ENCODE measurements at regions not wholly inside any gene's neighbourhood (a gene's known extent, or its start where the extent isn't known, plus 50 kb on each side); places are given as distances from the start of the nearest gene placed in this dataset.

DNA sequence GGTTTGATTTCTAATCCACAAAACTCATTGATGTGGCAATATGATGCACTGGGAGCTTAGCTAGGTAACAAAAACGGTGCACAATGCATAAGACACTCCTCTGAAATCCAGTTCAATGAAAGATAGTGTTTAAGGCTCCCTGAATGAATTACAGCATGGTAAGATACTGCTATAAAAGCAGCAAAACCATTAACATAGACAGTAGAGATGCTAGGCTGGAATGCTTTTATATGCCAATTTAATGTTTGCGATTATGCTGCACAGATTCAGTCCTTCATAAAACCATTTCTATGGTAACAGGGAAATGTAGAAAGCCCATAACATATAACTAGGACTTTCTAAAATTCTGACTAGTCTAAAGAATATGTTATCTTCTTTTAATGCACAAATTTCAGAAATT lies 180.8 kb upstream of the NUDT12 start:
- no peak overlapping the region for H3K4me3 ChIP-seq (replicated peaks in 1 of 2; ENCODE audit: low read depth in 1 of 2, low read length in 2 of 2)
- ChIA-PET POLR2A (no interaction called here), RAD21 (ENCODE audit: low non-redundant PET in 1 of 2, low total read pairs in 2 of 2, uncharacterized antibody in 2 of 2, unreplicated experiment in 2 of 2) (no interaction called here), CTCF (no interaction called here)
- no peak overlapping the region for H3K4me2 ChIP-seq (ENCODE audit: low read length)
- no peaks in the 10 kb centered on the region for H3K4me1 ChIP-seq (ENCODE audit: control insufficient read depth in 1 of 2, insufficient read depth in 2 of 2, low read length in 2 of 2)
- no peak overlapping the region for H3K27ac ChIP-seq (ENCODE audit: low read depth, low read length)
- no peak overlapping the region for H3K9ac ChIP-seq (ENCODE audit: low read length)
- ATAC-seq (no peak), DNase-seq (ENCODE audit: low read depth, low spot score) (no peak)
- H3K36me3 ChIP-seq (ENCODE audit: control insufficient read depth in 1 of 2, insufficient read depth in 2 of 2, low read length in 2 of 2): no peaks in the 10 kb centered on the region
- H2AFZ ChIP-seq (ENCODE audit: low read depth, low read length, poor library complexity, severe bottlenecking): no peak overlapping the region
- H3K27me3 ChIP-seq (ENCODE audit: insufficient read depth, low read length): no peaks in the 10 kb centered on the region
- no peaks in the 10 kb centered on the region for H3K79me2 ChIP-seq (ENCODE audit: insufficient read depth, low read length)
- intact Hi-C loops (cut with micrococcal nuclease): no loop called here
- H3K9me2 ChIP-seq (ENCODE audit: insufficient read depth): no peaks in the 10 kb centered on the region
- TF ChIP-seq, protein P1, sequence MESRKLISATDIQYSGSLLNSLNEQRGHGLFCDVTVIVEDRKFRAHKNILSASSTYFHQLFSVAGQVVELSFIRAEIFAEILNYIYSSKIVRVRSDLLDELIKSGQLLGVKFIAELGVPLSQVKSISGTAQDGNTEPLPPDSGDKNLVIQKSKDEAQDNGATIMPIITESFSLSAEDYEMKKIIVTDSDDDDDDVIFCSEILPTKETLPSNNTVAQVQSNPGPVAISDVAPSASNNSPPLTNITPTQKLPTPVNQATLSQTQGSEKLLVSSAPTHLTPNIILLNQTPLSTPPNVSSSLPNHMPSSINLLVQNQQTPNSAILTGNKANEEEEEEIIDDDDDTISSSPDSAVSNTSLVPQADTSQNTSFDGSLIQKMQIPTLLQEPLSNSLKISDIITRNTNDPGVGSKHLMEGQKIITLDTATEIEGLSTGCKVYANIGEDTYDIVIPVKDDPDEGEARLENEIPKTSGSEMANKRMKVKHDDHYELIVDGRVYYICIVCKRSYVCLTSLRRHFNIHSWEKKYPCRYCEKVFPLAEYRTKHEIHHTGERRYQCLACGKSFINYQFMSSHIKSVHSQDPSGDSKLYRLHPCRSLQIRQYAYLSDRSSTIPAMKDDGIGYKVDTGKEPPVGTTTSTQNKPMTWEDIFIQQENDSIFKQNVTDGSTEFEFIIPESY (IDR thresholded peaks at IDR 0.05; ENCODE audit: extremely low read depth, insufficient replicate concordance, low read length): no peak
- no peak for TF ChIP-seq JUND (IDR thresholded peaks at IDR 0.05)
- no peak for TF ChIP-seq TCF7L2 (IDR thresholded peaks at IDR 0.05; ENCODE audit: borderline replicate concordance, extremely low read depth, insufficient read depth, insufficient read length)
- no peak for TF ChIP-seq POLR2A (IDR thresholded peaks at IDR 0.05; ENCODE audit: borderline replicate concordance, extremely low read depth, insufficient read depth, insufficient read length)
- no peak for TF ChIP-seq ZNF274 (IDR thresholded peaks at IDR 0.05; ENCODE audit: low read depth, low read length)
- TF ChIP-seq ZFX (IDR thresholded peaks at IDR 0.05): no peak
- TF ChIP-seq CBX3 (IDR thresholded peaks at IDR 0.05; ENCODE audit: low read depth): no peak
- no peak for TF ChIP-seq ELF1 (IDR thresholded peaks at IDR 0.05; ENCODE audit: borderline replicate concordance, low read depth)
- no peak for TF ChIP-seq EGR1 (IDR thresholded peaks at IDR 0.05; ENCODE audit: low read depth)
- TF ChIP-seq SRF (IDR thresholded peaks at IDR 0.05; ENCODE audit: low read depth): no peak
- TF ChIP-seq, protein P2, sequence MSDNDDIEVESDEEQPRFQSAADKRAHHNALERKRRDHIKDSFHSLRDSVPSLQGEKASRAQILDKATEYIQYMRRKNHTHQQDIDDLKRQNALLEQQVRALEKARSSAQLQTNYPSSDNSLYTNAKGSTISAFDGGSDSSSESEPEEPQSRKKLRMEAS (IDR thresholded peaks at IDR 0.05): no peak
- TF ChIP-seq, protein P3, sequence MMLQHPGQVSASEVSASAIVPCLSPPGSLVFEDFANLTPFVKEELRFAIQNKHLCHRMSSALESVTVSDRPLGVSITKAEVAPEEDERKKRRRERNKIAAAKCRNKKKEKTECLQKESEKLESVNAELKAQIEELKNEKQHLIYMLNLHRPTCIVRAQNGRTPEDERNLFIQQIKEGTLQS (IDR thresholded peaks at IDR 0.05): no peak
- TF ChIP-seq RAD21 (IDR thresholded peaks at IDR 0.05; ENCODE audit: low read depth): no peak
- TF ChIP-seq, protein P4, sequence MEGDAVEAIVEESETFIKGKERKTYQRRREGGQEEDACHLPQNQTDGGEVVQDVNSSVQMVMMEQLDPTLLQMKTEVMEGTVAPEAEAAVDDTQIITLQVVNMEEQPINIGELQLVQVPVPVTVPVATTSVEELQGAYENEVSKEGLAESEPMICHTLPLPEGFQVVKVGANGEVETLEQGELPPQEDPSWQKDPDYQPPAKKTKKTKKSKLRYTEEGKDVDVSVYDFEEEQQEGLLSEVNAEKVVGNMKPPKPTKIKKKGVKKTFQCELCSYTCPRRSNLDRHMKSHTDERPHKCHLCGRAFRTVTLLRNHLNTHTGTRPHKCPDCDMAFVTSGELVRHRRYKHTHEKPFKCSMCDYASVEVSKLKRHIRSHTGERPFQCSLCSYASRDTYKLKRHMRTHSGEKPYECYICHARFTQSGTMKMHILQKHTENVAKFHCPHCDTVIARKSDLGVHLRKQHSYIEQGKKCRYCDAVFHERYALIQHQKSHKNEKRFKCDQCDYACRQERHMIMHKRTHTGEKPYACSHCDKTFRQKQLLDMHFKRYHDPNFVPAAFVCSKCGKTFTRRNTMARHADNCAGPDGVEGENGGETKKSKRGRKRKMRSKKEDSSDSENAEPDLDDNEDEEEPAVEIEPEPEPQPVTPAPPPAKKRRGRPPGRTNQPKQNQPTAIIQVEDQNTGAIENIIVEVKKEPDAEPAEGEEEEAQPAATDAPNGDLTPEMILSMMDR (IDR thresholded peaks at IDR 0.05 in 2 of 3, conservative IDR thresholded peaks at IDR 0.05 in 1 of 3; ENCODE audit: borderline replicate concordance in 1 of 3, insufficient read depth in 1 of 3, low read depth in 2 of 3, low read length in 2 of 3): no peak
- no peak for TF ChIP-seq SP1 (IDR thresholded peaks at IDR 0.05; ENCODE audit: low read depth)
- no peak for TF ChIP-seq EZH2 (IDR thresholded peaks at IDR 0.05)
- no peak for TF ChIP-seq CEBPB (IDR thresholded peaks at IDR 0.05; ENCODE audit: low read depth)
- TF ChIP-seq EZH2phosphoT487 (IDR thresholded peaks at IDR 0.05; ENCODE audit: borderline replicate concordance): no peak
- TF ChIP-seq, protein P5, sequence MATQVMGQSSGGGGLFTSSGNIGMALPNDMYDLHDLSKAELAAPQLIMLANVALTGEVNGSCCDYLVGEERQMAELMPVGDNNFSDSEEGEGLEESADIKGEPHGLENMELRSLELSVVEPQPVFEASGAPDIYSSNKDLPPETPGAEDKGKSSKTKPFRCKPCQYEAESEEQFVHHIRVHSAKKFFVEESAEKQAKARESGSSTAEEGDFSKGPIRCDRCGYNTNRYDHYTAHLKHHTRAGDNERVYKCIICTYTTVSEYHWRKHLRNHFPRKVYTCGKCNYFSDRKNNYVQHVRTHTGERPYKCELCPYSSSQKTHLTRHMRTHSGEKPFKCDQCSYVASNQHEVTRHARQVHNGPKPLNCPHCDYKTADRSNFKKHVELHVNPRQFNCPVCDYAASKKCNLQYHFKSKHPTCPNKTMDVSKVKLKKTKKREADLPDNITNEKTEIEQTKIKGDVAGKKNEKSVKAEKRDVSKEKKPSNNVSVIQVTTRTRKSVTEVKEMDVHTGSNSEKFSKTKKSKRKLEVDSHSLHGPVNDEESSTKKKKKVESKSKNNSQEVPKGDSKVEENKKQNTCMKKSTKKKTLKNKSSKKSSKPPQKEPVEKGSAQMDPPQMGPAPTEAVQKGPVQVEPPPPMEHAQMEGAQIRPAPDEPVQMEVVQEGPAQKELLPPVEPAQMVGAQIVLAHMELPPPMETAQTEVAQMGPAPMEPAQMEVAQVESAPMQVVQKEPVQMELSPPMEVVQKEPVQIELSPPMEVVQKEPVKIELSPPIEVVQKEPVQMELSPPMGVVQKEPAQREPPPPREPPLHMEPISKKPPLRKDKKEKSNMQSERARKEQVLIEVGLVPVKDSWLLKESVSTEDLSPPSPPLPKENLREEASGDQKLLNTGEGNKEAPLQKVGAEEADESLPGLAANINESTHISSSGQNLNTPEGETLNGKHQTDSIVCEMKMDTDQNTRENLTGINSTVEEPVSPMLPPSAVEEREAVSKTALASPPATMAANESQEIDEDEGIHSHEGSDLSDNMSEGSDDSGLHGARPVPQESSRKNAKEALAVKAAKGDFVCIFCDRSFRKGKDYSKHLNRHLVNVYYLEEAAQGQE (IDR thresholded peaks at IDR 0.05; ENCODE audit: low read depth): no peak
- TF ChIP-seq YY1 (IDR thresholded peaks at IDR 0.05; ENCODE audit: extremely low read depth, insufficient replicate concordance, low read depth, low read length): no peak
- no peaks in the 10 kb centered on the region for H4K20me1 ChIP-seq (ENCODE audit: insufficient read depth)
- BruUV-seq (replicated peaks): no TSS peak
- no peaks in the 10 kb centered on the region for H3K9me3 ChIP-seq (ENCODE audit: control insufficient read depth in 1 of 2, insufficient read depth in 1 of 2, low read depth in 1 of 2, low read length in 2 of 2)

Data from HCT116 (cell line).